H9 (cell line): ENCODE measurements at regions not wholly inside any gene's neighbourhood (a gene's known extent, or its start where the extent isn't known, plus 50 kb on each side); places are given as distances from the start of the nearest gene placed in this dataset.

Source experiments
- DNase-seq: peaks from one replicate; pipeline ENCODE4 v3.0.0-alpha.2; 2017
- H2AFZ ChIP-seq: one replicate; pipeline ENCODE4 v1.6.1; 2013; ENCODE audit warnings: mild to moderate bottlenecking, low read length, control low read depth, moderate library complexity
- H2AK5ac ChIP-seq: 2 replicates; pipeline ENCODE4 v1.6.1; 2013; ENCODE audit warnings: low read length, control low read depth, mixed read lengths; ENCODE audit not compliant: insufficient read length
- H2BK120ac ChIP-seq: one replicate; pipeline ENCODE4 v1.6.1; 2013; ENCODE audit warnings: low read depth, mild to moderate bottlenecking, low read length, control low read depth, inconsistent platforms; ENCODE audit not compliant: poor library complexity, severe bottlenecking
- H2BK12ac ChIP-seq: 2 replicates; pipeline ENCODE4 v1.6.1; 2013; ENCODE audit warnings: low read length, control low read depth, mixed read lengths, low read depth; ENCODE audit not compliant: insufficient read length
- H2BK15ac ChIP-seq: 2 replicates; pipeline ENCODE4 v1.6.1; 2013; ENCODE audit warnings: low read depth, low read length, control low read depth
- H2BK20ac ChIP-seq: one replicate; pipeline ENCODE4 v1.6.1; 2013; ENCODE audit warnings: low read depth, mild to moderate bottlenecking, low read length, control low read depth, inconsistent platforms; ENCODE audit not compliant: poor library complexity, severe bottlenecking
- H2BK5ac ChIP-seq: 2 replicates; pipeline ENCODE4 v1.6.1; 2013; ENCODE audit warnings: low read length, control low read depth, mixed read lengths; ENCODE audit not compliant: insufficient read length
- H3K14ac ChIP-seq: 2 replicates; pipeline ENCODE4 v1.6.1; 2013; ENCODE audit warnings: low read length, control low read depth; ENCODE audit not compliant: insufficient read depth
- H3K18ac ChIP-seq: 2 replicates; pipeline ENCODE4 v1.6.1; 2013; ENCODE audit warnings: low read depth, mild to moderate bottlenecking, mixed read lengths, low read length, control low read depth; ENCODE audit not compliant: insufficient read length
- H3K23ac ChIP-seq: 2 replicates; pipeline ENCODE4 v1.6.1; 2013; ENCODE audit warnings: low read length, control low read depth, mixed read lengths, low read depth; ENCODE audit not compliant: insufficient read length
- H3K23me2 ChIP-seq: 2 replicates; pipeline ENCODE4 v1.6.1; 2013; ENCODE audit warnings: low read depth, mild to moderate bottlenecking, mixed read lengths, low read length, control low read depth; ENCODE audit not compliant: insufficient read length, poor library complexity, severe bottlenecking
- H3K27ac ChIP-seq: 2 replicates; pipeline ENCODE4 v1.5.1; 2013; ENCODE audit warnings: low read length, control low read depth, mixed read lengths, low read depth; ENCODE audit not compliant: insufficient read length
- H3K27me3 ChIP-seq: 2 replicates; pipeline ENCODE4 v1.6.1; 2013; ENCODE audit warnings: low read length, control low read depth, inconsistent platforms; ENCODE audit not compliant: insufficient read depth
- H3K4ac ChIP-seq: 2 replicates; pipeline ENCODE4 v1.6.1; 2013; ENCODE audit warnings: low read depth, mild to moderate bottlenecking, control low read depth, inconsistent platforms, low read length, moderate library complexity
- H3K4me1 ChIP-seq: 2 replicates; pipeline ENCODE4 v1.6.1; 2013; ENCODE audit warnings: low read length, control low read depth, inconsistent platforms; ENCODE audit not compliant: insufficient read depth
- H3K4me2 ChIP-seq: 2 replicates; pipeline ENCODE4 v1.6.1; 2013; ENCODE audit warnings: low read length, control low read depth, mixed read lengths; ENCODE audit not compliant: insufficient read length, insufficient read depth
- H3K56ac ChIP-seq: 2 replicates; pipeline ENCODE4 v1.6.1; 2013; ENCODE audit warnings: low read depth, mild to moderate bottlenecking, mixed read lengths, low read length, control low read depth; ENCODE audit not compliant: insufficient read length
- H3K79me1 ChIP-seq: 2 replicates; pipeline ENCODE4 v1.6.1; 2013; ENCODE audit warnings: low read depth, mild to moderate bottlenecking, moderate library complexity, low read length, control low read depth, inconsistent platforms; ENCODE audit not compliant: insufficient read depth, poor library complexity, severe bottlenecking
- H3K79me2 ChIP-seq: 2 replicates; pipeline ENCODE4 v1.6.1; 2013; ENCODE audit warnings: low read length, control low read depth, inconsistent platforms; ENCODE audit not compliant: insufficient read depth
- H3K9ac ChIP-seq: 2 replicates; pipeline ENCODE4 v1.6.1; 2013; ENCODE audit warnings: low read length, control low read depth, mixed read lengths; ENCODE audit not compliant: insufficient read length; ENCODE audit errors: extremely low read depth
- H3K9me3 ChIP-seq: one replicate; pipeline ENCODE4 v1.6.1; 2013; ENCODE audit warnings: low read depth, low read length, inconsistent platforms; ENCODE audit not compliant: control insufficient read depth
- H3T11ph ChIP-seq: one replicate; pipeline ENCODE4 v1.6.1; 2013; ENCODE audit warnings: mild to moderate bottlenecking, low read length, control low read depth, inconsistent platforms
- H4K20me1 ChIP-seq: one replicate; pipeline ENCODE4 v1.6.1; 2013; ENCODE audit not compliant: control insufficient read depth, insufficient read length, insufficient read depth
- H4K5ac ChIP-seq: 2 replicates; pipeline ENCODE4 v1.6.1; 2013; ENCODE audit warnings: low read depth, mild to moderate bottlenecking, mixed read lengths, low read length, control low read depth; ENCODE audit not compliant: insufficient read length
- H4K8ac ChIP-seq: replicated peaks from 2 replicates; pipeline ENCODE4 v1.6.1; 2013; ENCODE audit warnings: low read length, control low read depth, mixed read lengths, low read depth; ENCODE audit not compliant: insufficient read length
- H4K91ac ChIP-seq: 2 replicates; pipeline ENCODE4 v1.6.1; 2013; ENCODE audit warnings: low read depth, mild to moderate bottlenecking, moderate library complexity, mixed read lengths, low read length, control low read depth; ENCODE audit not compliant: insufficient read length
- H3K27ac Mint-ChIP-seq, 3 experiments: 2 replicates in 2 of 3; 3 replicates in 1 of 3; pipeline ENCODE4 v1.8.0; 2020 to 2021; ENCODE audit warnings: mixed read lengths in 3 of 3, mild to moderate bottlenecking in 1 of 3, moderate library complexity in 1 of 3
- H3K27me3 Mint-ChIP-seq: 2 replicates; pipeline ENCODE4 v1.8.0; 2021; ENCODE audit warnings: low read depth, mild to moderate bottlenecking, moderate library complexity, mixed read lengths
- H3K36me3 Mint-ChIP-seq, 3 experiments: 2 replicates in 2 of 3; 3 replicates in 1 of 3; pipeline ENCODE4 v1.8.0; 2020 to 2021; ENCODE audit warnings: low read depth in 3 of 3, mixed read lengths in 3 of 3; ENCODE audit not compliant: insufficient read depth in 1 of 3
- H3K4me1 Mint-ChIP-seq, 2 experiments: 2 replicates each; pipeline ENCODE4 v1.8.0; 2020; ENCODE audit warnings: mixed read lengths in 2 of 2
- H3K4me3 Mint-ChIP-seq, 2 experiments: 2 replicates in 1 of 2; 3 replicates in 1 of 2; pipeline ENCODE4 v1.8.0; 2020 to 2021; ENCODE audit warnings: mild to moderate bottlenecking in 2 of 2, mixed read lengths in 2 of 2, moderate library complexity in 1 of 2
- H3K9me3 Mint-ChIP-seq, 2 experiments: 2 replicates in 1 of 2; 3 replicates in 1 of 2; pipeline ENCODE4 v1.8.0; 2020; ENCODE audit warnings: mild to moderate bottlenecking in 2 of 2, mixed read lengths in 2 of 2, moderate library complexity in 1 of 2
- CTCF ChIP-seq: fragments of 200-600 bp; sonication (generic); conservative IDR thresholded peaks from 3 replicates; pipeline ENCODE4 v1.8.0; 2021; ENCODE audit warnings: antibody characterized with exemption, mild to moderate bottlenecking
- WGBS: extraction: QIAGEN DNeasy Blood & Tissue Kit; methylation state at CpG from one replicate; pipeline ENCODE4 v1.1.7; 2013; ENCODE audit warnings: missing lambda C conversion rate, low lambda C conversion rate, mixed read lengths; ENCODE audit not compliant: insufficient read length; ENCODE audit errors: extremely low coverage; 5-methylcytosine and 5-hydroxymethylcytosine counted together

DNA sequence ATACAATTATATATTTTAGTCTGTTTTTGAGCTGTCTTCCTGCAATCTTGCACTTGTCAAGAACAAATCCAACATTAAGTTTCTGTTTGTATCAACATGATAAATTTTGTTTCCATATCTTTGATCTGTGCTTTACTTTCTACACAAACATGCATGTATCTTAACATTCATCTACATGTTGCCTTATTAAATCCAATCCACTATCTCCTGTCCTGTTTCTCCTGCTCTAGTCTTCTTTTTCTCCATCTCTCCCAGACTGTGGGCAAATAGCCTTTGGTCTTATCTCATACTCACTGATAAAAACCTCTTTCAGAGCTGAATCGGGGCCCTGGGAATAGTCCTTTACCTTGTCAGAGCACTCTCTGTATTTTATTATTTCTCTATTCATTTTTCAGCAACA lies 101.3 kb downstream of the PLPPR4 start:
- no peak overlapping the region for H3T11ph ChIP-seq
- H3K79me1 ChIP-seq, result no peaks in the 10 kb centered on the region
- H2BK120ac ChIP-seq, result no peak overlapping the region
- no peak overlapping the region for H4K8ac ChIP-seq
- H3K79me2 ChIP-seq, result no peaks in the 10 kb centered on the region
- H3K36me3 Mint-ChIP-seq, result no peaks in the 10 kb centered on the region
- H3K27me3 Mint-ChIP-seq, result no peaks in the 10 kb centered on the region
- no peak for TF ChIP-seq CTCF
- H2BK12ac ChIP-seq, result no peak overlapping the region
- no peak for DNase-seq
- no peak overlapping the region for H2BK15ac ChIP-seq
- H3K9me3 ChIP-seq, result no peaks in the 10 kb centered on the region
- WGBS, result no CpG with 5 or more reads among the region's 1 CpG
- no peak overlapping the region for H3K9ac ChIP-seq
- no peak overlapping the region for H2BK5ac ChIP-seq
- H3K27me3 ChIP-seq, result no peaks in the 10 kb centered on the region
- no peak overlapping the region for H4K5ac ChIP-seq
- H3K4me3 Mint-ChIP-seq, result no peak overlapping the region
- no peak overlapping the region for H4K91ac ChIP-seq
- H3K56ac ChIP-seq, result no peak overlapping the region
- H3K9me3 Mint-ChIP-seq, result no peaks in the 10 kb centered on the region; a peak in 1 of 5 replicates
- H3K27ac Mint-ChIP-seq, result no peak overlapping the region
- H3K27ac ChIP-seq, result no peak overlapping the region
- H2AFZ ChIP-seq, result no peak overlapping the region
- H3K18ac ChIP-seq, result no peak overlapping the region
- H4K20me1 ChIP-seq, result no peaks in the 10 kb centered on the region
- H3K4ac ChIP-seq, result no peak overlapping the region
- H2BK20ac ChIP-seq, result no peak overlapping the region
- no peaks in the 10 kb centered on the region for H3K4me1 ChIP-seq
- H3K23ac ChIP-seq, result no peak overlapping the region
- no peak overlapping the region for H3K14ac ChIP-seq
- H2AK5ac ChIP-seq, result no peak overlapping the region
- no peak overlapping the region for H3K4me2 ChIP-seq
- H3K4me1 Mint-ChIP-seq, result no peaks in the 10 kb centered on the region
- no peaks in the 10 kb centered on the region for H3K23me2 ChIP-seq
